GM19463 (cell line): ENCODE measurements at regions not wholly inside any gene's neighbourhood (a gene's known extent, or its start where the extent isn't known, plus 50 kb on each side); places are given as distances from the start of the nearest gene placed in this dataset.

Experiments used
- ATAC-seq: cut with Tn5 transposase; IDR thresholded peaks from one replicate; pipeline ENCODE4 v1.9.1; 2021; ENCODE audit warnings: mild to moderate bottlenecking, moderate library complexity; ENCODE audit not compliant: unreplicated experiment

DNA sequence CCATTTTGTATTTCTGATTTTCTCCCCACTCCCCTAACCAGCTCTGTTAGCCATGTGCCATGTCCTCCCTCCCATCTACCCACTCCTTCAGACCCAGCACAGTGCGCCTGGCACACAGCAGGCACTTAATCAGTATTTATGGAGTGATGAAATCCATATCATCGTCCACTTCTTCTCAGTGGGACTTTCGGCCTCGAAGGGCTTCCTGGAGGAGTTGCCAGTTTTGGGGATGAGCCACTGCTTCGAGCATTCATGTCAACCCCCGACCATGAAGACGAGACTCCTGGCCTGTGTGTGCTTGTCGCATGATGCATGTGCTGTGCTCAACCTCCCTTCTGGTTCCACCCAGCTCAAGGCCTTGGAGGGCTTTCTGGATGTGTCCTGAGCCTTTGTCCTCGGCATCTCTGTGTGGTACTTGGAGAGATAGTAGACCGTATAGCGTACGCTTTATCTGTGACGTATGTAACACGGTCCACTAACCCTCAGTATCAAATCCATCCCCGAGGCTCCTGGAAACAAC, 119.5 kb upstream of the RTL1 start:
- no peak for ATAC-seq

DNA sequence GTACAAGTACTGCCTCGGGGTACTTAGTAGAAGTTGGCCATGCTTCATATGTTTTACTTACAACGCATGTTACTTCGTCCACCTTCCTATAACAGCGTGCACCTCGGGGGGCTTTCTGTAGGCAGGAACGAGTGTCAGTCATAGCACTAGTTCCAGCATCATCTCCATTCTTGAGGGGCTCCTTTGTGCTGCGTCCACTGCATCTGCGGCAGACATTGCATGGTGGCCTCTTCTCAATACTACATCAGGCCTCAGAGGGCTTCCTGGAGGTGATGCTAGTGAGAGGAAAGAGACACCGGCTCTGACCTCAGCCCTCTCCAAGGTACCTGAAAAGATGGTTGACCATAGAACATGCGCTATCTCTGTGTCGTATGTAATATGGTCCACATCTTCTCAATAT, 121.2 kb upstream of the RTL1 start:
- ATAC-seq: no peak

DNA sequence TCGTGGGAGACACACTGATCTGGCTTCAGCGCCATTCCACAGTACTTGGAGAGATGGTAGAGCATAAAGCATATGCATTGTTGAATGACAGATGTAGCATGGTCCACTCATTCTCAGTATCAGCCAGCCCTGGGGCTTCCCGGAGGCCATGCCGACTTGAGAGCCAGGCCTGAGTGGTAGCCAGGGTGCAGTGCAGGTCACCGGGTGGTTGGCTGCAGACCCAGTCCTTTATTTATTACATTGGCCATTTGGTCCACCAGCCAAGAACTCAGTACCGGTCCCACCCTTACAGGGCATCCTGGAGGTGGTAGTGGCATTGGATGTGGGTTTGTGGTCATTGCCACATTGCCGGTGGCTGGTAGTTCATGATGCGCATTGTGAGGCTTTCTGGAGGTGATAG, 121.6 kb upstream of the RTL1 start:
- ATAC-seq: no peak

DNA sequence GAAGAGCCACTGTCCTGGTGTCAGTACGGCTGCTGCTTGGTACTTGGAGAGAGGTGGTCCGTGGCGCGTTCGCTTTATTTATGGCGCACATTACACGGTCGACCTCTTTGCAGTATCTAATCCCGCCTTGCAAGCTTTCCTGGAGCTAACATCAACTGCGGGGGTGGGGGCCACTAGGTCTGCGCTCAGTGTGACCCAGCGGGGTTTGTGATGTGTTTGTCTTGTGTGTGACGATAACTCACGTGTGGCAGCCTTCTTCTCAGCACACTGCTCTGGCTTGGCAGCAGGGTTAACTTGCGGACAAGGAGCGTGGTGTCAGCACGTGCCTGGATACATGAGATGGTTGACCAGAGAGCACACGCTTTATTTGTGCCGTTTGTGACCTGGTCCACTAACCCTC, 122.2 kb upstream of the RTL1 start:
- no peak for ATAC-seq

DNA sequence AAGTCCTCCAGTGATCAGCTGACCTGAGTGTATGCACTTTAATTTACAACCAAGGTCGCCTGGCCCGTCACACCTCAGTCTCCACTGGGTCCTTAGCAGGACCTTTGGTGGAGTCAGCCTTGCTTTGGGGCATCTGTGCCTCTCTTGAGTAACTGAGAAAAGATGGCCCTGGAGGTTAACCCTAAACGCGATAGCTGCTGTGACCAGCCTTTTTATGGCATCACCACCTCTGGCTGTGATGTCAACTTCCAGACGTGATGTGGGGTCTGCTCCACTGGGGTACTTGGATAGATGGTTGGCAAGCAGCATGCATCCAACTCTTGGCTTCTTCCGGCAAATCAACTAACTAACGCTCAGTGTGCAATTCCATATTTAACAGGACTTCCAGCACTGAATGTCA, 122.8 kb upstream of the RTL1 start:
- ATAC-seq: no peak

DNA sequence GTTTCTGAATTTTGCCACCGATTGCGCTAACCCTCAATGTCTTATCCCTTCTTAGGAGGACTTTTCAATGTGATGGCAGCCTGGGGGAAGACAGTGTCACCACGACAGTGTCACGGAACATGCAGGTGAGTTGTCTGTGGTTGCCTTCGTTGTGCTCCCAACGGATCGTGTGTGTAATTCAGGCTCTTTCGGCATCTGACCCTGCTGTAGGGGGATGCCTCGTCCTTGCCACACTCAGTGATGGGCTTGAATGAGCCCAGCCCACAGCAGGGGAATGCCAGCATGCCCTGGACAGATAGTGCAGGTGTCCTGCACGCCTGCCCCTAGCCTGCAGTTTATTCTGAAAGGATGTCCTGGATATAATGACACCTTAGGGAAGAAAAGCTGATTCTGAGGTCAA, 123.8 kb upstream of the RTL1 start:
- no peak for ATAC-seq

DNA sequence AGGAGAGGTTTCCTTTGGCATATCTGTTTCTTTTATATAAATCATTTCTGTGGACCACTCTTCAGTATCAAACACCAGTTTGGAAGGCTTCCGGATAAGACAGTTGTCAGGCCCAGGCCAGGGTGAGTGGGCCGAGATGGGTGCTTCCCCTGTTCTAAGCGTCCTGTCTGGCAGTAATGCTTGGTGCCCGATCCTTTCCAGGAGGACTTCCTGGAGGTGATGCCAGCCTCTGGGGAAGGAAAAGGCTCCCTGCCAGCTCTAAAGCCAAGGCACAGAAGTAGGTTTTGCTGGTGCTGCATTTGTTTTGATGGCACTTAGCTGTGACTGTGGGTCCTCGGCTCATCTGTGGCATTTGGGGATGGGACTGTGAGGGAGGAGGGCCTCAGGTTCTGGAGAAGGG, 124.4 kb upstream of the RTL1 start:
- ATAC-seq: no peak

DNA sequence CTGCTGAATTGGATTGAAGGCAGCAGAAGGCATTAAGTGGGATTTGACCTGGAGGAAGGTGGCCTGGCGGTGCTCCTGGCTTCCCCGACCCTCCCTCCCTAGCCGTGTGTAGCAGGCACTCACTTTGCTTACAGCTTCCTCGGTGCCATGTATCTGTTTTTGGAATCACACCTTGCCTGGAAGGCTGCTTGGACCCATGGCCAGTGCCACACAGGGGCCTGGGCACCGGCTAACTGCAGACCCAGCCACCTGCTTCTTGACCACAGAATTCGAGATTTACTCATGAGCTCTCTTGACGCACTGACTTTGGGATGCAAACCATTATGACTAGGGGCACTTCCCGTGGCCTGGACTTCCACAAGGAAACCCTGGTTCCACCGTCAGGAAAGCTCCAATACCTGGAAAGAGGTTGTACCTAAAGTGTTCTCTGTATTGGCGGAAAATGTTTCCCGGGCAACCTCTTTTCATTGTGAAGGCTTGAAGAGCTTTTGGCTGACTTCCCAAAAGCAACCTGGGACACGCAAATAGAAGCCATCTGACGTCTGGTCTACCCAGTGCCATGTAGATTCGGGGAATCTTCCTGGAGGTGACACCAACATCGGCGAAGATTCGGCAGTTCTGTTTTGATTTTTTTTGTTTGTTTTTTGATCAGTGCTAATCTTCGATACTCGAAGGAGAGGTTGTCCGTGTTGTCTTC, 125.6 kb upstream of the RTL1 start:
- no peak for ATAC-seq

DNA sequence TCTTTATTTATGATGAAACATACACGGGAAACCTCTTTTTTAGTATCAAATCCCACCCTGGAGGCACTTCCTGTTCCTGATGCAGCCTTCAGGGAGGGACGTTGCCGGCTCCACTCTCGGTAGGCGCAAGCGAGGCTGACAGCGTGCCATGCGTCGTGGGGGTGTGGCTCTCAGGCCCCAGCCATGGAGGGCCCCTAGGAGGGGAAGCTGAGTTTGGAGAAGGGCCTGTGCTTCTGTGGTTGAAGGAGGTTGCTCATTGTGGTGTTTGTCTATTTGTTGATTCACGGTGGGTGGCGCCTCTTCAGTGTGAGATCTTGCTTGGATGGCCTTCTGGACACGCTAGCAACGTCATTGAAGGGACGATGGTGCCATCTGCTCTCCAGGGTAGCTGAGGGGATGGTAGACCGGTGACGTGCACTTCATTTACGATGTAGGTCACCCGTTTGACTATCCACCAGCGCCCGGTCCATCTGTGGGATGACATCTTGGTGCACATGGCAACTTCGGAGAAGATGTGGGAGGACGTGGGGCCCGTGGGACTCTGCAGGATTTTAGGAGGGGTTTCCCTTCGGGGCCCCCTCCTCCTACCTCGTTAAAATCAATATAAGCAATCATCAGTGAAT, 126.3 kb upstream of the RTL1 start:
- no peak for ATAC-seq

DNA sequence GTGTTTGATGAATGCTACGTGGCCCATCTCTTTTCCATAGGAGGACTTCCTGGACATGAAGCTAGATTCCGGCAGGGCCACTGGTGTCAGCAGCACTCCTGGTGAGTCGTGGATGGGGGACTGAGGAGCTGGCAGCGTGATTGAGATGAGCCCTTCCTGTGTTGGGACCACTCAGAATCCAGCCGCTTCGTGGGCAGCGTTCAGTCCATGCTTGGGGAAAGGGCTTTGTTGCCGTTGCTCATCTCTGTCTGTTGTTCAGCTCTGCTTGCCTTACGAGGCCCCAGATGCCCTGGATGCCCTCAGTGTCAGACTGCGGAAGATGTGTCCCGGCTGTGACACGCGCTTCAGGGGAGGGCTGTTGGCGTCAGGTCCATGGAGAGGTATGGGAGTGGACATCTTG, 127.1 kb upstream of the RTL1 start:
- no peak for ATAC-seq

DNA sequence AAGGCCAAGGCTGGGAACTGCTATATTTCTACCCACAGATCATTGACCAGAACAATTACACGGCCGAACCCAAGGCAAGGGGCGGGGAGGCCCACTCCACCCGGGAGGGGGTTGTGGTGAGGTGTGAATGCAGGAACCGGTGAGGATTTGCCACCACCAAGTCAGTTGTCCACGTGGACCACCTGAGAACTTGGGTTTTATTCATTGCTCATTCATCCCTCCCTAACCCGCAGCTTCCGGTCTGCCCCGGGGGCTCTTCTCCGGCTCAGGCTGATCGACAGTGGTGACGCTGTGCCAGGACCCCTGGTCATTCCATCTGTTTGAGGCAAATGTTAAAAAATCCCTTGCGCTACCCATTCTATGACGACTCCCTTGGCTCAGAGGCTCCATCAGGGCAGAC, 127.7 kb upstream of the RTL1 start:
- no peak for ATAC-seq

DNA sequence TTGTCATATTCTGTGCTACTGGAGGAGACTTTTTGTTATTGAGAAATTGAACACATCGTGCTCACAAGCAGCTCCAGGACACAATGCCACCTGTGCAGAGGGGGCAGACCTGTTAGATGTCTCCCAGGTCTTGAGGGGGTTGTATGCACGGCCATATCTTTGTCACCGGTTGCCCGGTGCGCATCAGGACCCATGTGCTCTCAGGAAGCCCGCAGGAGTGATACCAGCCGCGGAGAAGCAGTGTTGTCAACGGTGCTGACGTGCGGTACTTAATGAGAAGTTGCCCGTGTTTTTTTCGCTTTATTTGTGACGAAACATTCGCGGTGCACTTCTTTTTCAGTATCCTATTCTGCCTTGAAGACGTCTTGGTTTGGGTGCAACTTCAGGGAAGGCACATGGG, 128.2 kb upstream of the RTL1 start:
- ATAC-seq: no peak

DNA sequence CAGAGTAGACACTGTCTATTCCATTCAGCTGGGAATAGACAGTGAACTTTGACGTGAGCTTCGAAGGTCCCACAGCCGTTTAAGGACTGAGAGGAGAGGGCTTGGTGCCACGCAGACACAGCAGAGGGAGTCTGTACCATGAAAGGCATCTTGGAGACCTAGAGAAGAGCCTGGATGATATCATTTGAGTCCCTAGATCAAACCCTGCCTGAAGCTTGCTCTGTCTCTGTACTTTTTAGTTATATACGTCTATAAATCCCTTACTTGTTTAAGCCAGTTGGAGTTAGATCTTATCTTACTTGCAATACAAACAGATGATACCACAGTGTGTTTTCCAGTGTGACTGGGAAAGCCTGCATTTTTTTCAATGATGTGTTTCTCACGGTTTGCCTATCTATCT, 128.9 kb upstream of the RTL1 start:
- no peak for ATAC-seq

DNA sequence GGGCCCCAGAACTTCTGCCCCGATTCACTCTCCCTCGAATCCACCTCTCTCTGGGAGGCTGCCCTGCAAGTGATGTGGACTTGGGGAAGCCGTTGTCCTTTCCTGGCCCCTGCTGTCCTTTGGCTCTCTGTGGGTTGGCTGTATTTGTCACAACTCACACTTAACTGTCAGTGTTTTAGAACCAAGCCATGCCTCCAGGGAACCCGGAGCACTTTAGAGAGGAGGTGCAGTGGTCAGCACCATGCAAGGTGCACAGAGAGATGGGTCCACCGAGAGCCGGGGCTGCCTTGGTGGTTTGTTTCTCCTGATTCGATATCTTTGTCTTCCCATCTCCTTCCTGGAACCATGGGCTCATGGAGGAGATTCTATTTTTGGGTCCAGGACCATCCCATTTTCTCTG, 129.5 kb upstream of the RTL1 start:
- ATAC-seq: no peak

DNA sequence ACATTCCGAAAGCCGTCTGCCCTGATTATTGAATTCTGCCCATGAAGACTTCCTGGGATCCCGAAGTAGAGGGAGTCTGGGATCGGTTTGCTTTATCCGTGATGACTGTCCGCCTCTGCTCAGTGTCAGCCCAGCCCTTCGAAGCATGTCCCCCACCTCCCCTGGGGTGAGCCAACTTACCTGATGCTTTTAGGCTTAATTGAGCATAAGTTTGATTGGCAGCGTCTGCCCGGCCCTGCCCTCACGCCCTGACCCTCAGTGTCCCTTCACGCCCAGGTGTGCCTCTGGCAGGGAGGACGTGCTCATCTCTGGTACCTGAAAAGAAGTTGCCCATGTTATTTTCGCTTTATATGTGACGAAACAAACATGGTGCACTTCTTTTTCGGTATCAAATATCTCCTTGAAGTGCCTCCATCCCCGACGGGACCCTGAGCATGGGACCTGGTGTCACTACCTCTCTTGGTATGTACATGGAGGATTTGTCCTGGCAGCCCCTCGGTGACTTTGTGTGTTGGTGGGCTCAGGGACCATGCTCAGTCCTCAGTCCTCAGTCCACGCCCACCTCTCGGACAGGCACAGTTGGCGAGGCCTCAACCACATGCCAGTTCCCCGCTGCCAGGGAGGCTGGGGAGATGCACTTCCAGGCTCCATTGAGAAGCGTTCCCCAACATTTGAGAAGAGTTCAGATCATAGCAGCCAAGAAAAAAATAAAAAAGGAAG, 130.1 kb upstream of the RTL1 start:
- no peak for ATAC-seq

DNA sequence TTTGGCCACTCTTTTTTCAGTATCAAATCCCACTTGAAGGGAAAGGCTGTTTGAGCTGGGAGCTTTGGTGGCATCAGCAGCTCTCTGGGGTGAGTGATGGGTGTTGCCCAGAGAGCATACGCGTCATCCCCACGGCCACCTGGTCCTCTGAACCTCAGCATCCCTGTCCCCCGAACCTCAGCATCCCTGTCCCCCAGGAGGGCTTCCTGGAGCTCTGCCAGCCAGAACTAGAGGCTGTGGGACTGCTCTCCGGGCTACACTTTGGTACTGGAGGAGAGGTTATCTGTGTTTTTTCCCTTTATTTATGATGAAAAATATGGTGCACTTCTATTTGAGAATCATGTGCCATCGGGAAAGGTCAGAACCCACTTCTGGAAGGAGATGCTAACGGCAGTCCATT, 131.5 kb upstream of the RTL1 start:
- no peak for ATAC-seq

DNA sequence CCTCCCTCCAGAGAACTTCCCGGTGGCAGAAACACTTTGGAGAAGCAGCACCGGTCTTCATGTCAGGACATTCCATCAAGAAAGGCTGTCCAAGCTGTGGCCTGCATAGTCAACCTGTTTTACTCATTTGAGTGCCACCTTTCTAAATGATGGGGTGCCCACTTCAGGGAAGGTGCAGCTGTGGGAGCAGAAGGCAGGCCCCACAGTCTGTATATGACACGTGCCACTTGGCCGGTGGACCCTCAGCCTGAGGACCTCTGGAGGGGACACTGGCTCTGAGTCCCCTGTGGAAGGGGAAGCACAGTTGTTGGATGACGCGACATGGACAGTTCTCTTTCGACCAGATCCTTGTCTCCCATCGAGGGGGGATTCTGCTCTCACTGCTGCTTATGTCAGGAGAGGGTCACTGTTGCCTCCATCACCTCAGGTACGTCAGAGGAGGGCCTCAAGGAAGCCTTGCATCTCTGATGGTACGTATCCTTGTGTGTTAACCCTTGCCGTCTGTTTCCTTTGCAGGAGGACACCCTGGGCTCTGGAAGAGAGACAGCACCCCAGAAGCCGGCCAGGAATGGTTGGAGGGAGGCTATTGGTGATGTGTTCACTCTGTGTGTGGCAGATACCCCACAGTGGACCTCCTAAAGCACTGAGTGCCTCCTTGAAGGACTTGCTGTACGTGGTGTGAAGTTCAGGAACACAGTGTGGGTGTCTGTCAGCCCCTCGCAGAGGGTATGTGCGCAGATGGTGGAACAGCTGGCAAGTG, 132.1 kb upstream of the RTL1 start:
- ATAC-seq: no peak

DNA sequence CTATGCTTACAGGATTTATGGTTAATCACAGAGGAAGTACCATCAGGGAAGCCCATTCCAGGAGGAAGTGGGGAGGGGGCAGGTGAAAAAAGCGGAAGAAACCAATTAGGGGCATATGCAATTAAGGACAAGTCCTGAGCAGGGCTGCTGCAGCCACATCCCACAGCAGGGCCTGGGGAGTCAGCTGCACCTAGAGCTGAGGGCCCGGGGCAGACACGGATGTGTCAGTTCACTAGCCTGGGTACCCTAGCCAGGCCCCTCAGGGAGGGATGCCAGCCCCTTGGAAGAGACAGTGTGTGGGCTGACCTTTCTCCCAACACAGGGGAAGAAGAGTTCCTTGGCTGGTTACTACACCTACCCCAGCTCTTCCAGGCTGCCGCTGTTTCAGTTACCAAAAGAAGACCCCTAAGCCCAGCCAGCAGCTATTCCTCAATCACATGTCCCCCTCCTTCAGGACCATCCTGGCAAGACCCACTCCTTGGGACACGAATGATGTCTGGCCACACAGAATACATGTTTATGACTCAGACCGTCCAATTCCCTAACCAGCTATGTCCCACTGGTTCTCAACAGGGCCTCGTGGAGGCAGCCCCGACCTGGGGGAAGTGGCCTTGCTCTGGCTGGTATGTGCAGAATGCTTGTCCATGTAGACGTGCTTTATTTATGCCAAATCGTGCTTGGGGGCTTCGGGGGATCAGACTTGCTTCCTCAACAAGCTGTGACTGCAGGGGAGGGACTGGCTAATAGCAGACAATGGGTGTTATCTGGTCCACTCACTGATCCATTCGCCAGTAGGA, 133.7 kb upstream of the RTL1 start:
- ATAC-seq: no peak

DNA sequence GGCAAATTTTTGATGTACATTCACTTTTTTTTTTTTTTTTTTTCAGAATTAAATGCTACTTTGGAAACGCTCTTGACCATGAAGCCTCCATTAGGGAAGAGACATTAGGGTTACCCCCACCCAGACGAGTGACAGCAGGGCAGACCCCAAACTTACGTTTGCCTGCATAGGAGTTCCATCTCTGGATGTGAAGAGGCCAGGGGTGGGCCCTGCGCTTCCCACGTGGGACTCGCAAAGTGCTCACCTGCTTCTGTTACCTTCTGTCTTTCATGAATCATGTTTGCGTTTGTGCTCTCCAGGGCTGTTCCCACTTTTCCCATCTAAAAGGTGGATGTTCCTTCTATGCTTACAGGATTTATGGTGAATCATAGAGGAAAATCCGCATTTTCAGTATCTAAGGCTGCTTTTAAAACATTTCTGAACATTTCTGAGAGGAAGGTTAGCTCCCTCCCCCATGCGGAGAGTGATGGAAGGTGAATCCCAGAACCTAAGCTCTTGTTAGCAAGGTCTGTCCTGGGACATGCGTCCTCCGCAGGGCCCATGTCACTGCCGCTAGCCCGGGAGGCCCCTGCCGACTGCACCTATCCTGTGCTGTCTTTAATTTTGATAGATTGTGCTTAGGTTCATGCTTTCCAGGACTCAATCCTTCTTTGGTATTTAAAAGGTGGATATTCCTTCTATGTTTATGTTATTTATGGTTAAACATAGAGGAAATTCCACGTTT, 135.7 kb upstream of the RTL1 start:
- ATAC-seq: no peak

DNA sequence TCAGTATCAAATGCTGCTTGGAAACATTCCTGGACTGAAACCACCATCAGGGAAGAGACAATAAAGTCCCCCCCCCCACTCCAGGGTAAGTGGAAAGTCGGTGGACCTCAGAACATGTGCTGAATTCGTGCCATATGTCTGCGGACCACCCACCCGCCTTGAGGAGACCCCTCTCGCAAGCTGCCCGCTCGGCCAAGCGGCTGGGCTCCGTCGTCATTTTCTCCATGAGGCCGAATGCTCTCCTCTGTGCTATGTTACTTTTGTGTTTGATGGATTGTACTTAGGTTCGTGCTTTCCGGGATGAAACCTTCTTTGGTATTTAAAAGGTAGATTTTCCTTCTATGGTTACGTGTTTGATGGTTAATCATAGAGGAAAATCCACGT, 136.2 kb upstream of the RTL1 start:
- no peak for ATAC-seq
